Erythroblast (primary cell): ENCODE measurements at regions not wholly inside any gene's neighbourhood (a gene's known extent, or its start where the extent isn't known, plus 50 kb on each side); places are given as distances from the start of the nearest gene placed in this dataset.
"Not testable (repeated sequence)": the region's sequence is repeated elsewhere in the genome, so short reads cannot be mapped to it uniquely, and the experiment has no call there.

ENCODE experiments used
- DNase-seq, 2 experiments: peaks; one replicate each; lab custom pipeline; 2025; lab: John Stamatoyannopoulos, UW
- GATA1 ChIP-seq: IDR thresholded peaks from 2 replicates; pipeline ENCODE4 v1.6.1; 2011; ENCODE audit warnings: low read depth, mild to moderate bottlenecking, control low read depth, low read length, moderate library complexity
- POLR2A ChIP-seq: IDR thresholded peaks from 2 replicates; pipeline ENCODE4 v1.6.1; 2011; ENCODE audit warnings: mild to moderate bottlenecking, low read length

DNA sequence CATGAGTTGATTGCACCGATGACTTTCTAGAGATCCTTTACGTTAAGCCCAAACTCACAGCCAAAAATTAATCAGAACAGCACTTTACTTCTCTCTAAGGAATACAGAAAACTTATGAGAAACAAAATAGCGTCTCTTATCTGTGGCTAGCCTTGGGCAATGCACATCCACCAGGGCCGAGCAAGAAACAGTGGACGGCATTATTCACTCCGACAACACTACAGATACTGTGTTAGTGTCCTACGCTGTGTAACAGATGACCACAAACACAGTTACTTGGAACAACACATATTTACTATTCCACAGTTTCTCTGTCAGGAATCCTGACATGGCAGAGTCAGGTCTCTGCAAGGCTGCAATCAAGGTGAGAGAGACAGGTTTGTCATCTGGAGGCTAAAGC is 598.3 kb upstream of the ADARB2 start:
- TF ChIP-seq GATA1 (no peak), POLR2A (no peak)
- DNase-seq, result no peak

DNA sequence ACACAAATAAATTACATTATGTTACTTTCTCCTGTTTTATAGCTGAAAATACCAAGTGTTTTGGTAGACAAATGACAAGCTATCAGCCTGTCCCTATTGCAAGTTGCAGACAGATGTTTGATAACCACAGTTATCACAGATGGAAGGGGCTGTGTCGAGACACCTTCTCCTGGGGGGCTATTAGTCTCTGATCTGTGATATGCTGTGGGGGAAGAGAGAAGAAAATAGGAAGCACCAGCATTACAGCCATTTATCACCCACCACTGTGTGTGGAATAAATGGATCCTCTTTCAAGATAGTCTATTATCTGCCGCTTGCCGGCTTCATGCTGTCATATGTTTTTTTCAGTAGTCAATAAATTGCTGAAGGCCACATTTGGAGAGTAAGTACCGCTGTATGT is 597.2 kb upstream of the ADARB2 start:
- TF ChIP-seq POLR2A (no peak), GATA1 (no peak)

DNA sequence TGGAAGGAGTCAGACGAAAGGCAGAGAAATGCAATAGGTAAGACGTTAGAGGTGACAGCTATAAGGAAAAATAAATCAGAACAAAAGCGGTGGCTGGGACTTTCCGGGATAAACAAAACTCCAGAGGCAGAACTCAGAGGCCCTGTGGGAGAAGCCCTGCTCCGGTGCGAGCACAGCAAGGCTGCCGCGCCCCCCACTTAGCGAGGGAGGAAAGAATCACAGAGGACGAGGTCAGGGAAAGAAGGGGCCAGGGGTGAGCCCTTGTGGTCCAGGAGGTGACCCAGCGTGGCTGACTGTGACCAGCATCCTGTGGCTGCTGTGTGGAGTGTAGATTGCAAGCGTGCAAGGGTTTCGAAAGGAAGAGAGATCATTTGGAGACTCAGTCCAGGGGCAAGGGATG is 591.8 kb upstream of the ADARB2 start:
- DNase-seq, result no peak
- TF ChIP-seq GATA1 (no peak), POLR2A (no peak)

More for the DNA sequence above, 597.2 kb upstream of the ADARB2 start:
- no peak for DNase-seq

DNA sequence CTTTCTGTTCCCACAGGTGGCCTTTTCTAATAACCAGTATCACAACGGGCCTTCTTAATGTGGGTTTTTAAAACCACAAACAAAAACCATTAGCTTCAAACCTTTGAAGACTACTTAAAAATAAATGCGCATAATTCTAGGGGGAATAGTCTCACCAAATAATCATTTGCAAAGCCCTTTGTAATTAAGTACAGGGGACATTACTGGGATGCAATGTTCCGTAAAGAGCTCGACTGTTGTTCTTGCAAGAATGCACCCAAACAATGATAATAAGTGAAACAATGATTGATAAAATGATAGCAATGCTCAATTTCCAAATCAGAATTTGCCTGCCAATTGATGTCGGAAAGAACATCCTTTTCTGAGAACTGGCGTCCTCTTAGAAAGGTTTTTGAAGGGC is 589.1 kb upstream of the ADARB2 start:
- TF ChIP-seq GATA1 (no peak), POLR2A (no peak)
- DNase-seq, result no peak

DNA sequence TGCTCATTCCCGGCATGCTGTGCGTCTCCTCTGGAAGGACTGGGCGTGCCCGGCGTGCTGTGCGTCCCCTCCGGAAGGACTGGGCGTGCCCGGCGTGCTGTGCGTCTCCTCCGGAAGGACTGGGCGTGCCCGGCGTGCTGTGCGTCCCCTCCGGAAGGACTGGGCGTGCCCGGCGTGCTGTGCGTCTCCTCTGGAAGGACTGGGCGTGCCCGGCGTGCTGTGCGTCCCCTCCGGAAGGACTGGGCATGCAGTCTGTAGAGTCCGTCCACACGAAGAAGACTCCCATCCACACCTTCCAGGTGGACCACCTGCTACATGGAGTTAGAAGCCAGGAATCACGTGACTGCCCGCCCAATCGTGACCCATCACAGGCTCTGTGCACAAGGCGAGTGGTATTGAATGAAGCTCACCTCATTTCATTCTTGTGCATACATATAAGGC is 577.7 kb upstream of the ADARB2 start:
- not testable (repeated sequence) for DNase-seq

DNA sequence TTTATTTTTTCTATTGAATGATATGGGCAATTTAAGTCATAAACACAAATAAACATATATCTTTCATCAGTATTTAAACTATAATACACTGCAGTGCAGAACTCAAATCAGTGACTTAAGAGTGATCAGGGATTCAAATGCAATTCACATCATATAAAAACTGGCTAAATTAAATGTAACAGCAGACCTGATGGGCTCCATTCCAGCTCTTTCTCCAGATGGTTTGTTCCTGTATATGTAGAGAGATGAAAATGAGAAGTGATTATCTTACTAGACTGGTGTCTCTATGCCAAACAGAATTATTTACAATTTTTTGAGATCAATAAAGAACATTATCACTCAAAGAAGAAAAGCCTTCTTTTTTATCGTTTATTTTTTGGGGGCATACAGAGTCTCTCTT is 568.8 kb upstream of the ADARB2 start:
- no peak for DNase-seq
- TF ChIP-seq GATA1, result no peak
- TF ChIP-seq POLR2A, result no peak

DNA sequence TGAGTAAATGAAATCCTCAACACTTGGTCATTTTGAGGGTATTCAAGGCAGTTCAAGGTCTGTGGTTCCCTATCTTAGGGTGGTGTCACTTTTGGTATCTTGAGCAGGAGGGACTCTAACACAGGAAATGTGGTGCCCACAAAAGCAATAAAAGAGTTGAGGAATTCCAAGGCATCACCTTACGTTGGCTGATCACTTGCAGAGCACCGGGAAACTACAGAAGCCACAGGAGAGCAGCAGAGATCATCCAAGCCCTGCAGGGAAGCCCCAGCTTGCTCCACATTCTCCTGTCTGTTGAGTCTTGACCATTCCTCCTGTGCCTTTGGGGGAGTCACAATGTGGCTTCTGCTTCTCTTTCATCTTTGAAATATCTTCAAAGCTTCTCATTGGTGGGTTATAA is 565.8 kb upstream of the ADARB2 start:
- no peak for DNase-seq
- TF ChIP-seq POLR2A (no peak), GATA1 (no peak)

DNA sequence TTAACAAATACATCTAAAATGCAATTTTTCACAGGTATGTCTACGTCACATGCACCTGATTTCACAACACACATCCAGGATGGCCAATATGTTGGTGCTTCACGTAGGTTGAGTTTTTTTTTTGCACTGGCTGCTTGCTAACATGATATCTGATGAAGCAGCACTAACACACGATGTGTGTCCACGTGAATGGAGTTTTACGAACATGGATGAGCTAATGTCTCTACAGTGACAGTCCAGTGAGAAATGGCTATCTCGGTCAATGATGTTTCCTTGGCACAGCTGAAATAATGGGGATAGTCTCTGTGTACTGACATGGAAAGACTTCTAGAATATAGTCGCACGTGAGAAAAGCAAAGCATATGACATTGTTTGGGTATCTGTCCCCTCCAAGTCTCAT is 563.9 kb upstream of the ADARB2 start:
- TF ChIP-seq POLR2A, result no peak
- no peak for TF ChIP-seq GATA1
- DNase-seq, result no peak

DNA sequence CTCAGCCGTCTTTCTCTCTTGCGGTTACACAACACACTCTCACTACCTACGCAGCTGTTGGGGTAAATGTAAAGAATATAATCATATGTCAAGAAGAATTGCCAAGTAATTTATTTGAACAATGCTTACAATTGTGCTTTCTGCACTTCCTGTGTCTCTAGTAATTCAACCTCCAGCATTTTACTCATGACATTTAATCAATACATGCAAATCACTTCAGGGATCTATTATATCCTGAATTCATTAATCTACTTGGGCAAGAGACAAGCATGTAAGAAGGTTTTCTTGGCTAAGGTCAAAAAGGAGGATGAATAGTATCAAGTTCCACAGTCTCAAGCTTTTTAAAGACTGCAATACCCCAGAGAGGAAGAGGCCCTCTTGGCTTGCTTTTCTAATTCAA is 562.9 kb upstream of the ADARB2 start:
- no peak for DNase-seq
- TF ChIP-seq POLR2A, result no peak
- TF ChIP-seq GATA1, result no peak

DNA sequence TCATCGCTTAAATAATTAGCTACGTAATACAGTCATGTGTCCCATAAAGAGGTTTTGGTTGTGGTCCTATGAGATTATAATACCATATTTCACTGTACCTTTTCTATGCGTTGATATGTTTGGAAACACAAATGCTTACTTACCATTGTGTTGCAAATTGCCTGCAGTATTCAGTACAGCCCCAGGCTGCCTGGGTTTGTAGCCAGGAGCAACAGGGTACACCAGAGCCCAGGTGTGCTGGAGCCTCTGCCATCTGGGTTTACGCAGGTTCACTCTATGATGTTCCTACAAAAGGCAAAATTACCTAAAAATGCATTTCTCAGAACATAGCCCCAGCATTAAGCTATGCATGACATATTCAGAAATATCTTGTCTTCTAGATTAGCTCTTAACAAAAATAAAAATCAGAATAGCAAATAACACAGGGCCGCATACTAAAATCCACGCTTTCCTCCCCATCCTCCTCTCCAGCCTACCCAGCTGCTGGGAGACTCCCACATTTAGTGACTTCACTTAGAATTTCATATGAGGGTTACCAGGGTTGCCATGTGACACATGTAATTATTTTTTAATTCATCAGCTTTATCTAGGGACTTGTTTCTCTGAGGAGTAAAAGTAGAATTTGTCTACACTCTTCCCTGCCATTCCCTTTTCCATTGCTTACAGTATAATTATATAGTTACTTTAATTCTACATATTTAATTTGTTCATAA is 559.0 kb upstream of the ADARB2 start:
- no peak for TF ChIP-seq POLR2A
- TF ChIP-seq GATA1, result no peak
- DNase-seq, result no peak

DNA sequence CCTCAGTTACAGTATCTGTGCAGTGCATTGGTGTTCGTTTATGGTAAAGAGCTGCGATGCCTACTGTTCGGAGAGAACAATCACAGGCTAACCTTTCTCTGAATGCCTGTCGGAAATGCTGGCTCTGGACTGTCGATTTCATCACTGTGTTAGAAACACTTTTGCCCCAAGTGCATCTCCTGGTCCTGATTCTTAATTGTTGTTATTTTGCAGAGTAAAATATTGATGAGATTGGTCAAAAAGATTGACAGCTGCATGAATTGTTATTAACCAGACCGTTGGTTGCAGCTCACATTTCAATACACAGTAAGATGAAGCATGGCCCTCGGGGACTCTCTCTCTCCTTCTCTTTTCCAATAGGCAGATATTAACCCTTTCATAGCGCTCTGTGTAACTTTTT is 557.4 kb upstream of the ADARB2 start:
- DNase-seq, result no peak
- TF ChIP-seq POLR2A (no peak), GATA1 (no peak)

DNA sequence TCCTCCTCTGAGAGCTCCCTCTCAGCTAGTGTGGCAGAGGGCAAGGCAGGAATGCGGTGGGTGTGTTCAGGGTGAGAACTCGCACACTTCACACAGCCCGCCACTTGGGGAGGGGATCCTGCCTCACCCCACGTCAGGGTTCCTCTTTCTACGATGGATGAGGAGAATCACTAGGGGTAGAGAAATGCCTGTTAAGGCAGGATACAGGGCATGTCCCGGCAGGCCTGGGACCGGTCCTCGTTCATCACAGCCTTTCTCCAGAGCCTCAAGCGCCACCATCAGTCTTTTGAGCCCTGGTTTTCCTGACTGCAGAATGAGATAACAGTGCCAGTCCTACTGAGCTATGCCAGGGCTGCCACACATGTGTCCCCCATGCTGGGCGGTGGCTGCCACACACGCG is 546.7 kb upstream of the ADARB2 start:
- DNase-seq, result no peak
- TF ChIP-seq GATA1, result no peak

DNA sequence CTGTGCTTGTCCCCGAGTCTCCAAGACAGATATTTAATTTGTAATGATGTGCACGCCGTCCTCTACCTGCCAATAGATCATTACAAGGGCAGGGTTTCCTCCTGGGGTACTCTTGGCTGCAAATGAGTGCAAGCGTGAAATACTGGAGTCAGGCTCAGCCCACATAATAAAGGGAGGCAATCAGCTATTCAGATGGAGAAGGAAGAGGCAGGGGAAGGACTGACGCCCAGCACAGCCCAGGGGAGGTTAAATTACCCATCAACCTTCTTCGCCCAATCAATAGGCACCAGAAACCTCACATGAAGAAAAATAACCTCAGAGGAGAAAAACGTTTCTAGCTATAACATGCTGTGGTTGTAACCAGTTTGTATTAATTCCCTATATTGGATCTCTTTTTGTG is 544.9 kb upstream of the ADARB2 start:
- DNase-seq, result no peak
- TF ChIP-seq POLR2A, result no peak

DNA sequence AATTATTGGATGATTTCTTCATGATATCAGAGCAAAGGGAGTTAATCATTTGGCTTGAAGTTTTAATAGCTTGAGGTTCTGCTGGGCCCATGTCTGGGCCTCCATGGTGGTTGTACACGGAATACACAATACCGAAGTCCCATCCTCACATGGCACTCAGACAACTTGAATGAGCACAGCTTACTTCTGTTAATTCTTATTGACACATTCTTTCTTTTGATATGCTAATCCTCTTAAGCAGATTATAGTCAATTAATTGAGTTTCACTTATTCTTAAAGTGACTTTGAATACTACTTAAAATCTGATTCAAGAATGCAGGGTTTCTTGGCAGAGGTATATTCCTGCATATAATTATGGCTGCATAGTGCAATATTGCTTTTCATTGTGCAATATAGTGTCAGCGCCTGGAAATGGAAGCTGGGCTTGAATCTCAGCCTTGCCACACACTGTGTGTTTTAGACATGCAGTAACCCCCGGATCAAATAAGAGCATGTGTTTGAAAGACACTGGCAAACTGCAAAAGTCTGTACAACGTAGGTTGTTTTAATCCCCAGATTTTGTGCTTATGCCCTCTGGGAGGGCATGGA is 543.5 kb upstream of the ADARB2 start:
- no peak for TF ChIP-seq GATA1
- TF ChIP-seq POLR2A, result no peak
- no peak for DNase-seq

DNA sequence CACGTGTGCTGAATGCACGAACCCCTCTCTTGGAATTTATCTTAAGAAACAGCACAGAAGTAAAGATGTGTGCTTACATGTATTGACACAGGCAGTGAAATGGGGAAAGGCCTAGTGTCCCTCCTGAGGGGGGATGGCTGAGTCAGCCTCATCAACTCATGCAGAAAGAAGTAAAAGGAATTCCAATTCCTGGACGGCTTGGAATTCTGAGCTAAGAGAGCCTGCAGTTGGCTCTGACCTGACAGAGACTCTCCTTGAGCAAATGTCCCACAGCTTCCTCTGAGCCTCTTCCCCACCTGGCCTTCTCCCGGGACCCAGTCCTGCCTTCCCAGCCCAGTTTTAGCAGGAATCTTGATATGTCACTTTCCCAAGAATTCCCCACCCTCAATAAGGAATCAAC is 542.4 kb upstream of the ADARB2 start:
- DNase-seq, result no peak
- no peak for TF ChIP-seq POLR2A
- TF ChIP-seq GATA1, result no peak

DNA sequence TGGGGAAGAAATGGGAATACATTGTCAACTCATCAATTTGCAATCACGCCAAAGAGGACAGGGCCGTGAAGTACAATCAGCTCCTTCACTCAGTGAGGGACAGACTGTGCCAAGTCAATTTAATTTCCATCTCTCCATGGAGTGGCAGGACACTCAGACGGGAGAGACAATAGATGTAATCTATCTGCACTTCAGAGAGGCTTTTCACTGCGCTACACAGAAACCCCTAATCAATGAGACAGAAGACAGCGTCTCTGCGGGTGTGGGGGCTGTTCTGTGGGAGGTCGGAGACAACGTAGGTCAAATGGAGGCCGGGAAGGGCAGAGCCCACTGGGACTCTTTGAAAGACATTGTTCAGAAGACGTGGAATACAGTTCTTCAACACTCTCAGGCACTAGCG is 541.0 kb upstream of the ADARB2 start:
- DNase-seq, result no peak
- TF ChIP-seq GATA1, result no peak
- TF ChIP-seq POLR2A, result no peak
